ENCODE measurements at regions not wholly inside any gene's neighbourhood (a gene's known extent, or its start where the extent isn't known, plus 50 kb on each side); places are given as distances from the start of the nearest gene placed in this dataset.

GRCh38 chr4:126916049-126916625 is 716.6 kb upstream of the INTU start:
- WGBS (ENCODE audit: insufficient coverage, insufficient replicate concordance, low lambda C conversion rate, missing lambda C conversion rate) = 23% methylated on average over 3 of the region's 3 CpGs
- Histone ChIP-seq H3K4me2 (ENCODE audit: control insufficient read depth, insufficient read depth) (no peak overlapping the region), H2AFZ (ENCODE audit: control insufficient read depth, low read depth, low read length) (no peak overlapping the region), H3K4me1 (ENCODE audit: control insufficient read depth, insufficient read depth, low read length) (no peaks in the 10 kb centered on the region), H3K9ac (ENCODE audit: control insufficient read depth, insufficient read depth, low read length) (no peak overlapping the region), H4K20me1 (ENCODE audit: control insufficient read depth, insufficient read depth) (no peaks in the 10 kb centered on the region), H3K27ac (ENCODE audit: control insufficient read depth, insufficient read depth) (no peak overlapping the region), H3K4me3 (no peak overlapping the region), H3K27me3 (replicated peaks in 1 of 2; ENCODE audit: control insufficient read depth in 2 of 2, insufficient read depth in 2 of 2, low read length in 1 of 2) (no peaks in the 10 kb centered on the region), H3K79me2 (ENCODE audit: control insufficient read depth, insufficient read depth, low read length) (no peaks in the 10 kb centered on the region), H3K9me3 (replicated peaks; ENCODE audit: control insufficient read depth, insufficient read depth, low read length) (no peaks in the 10 kb centered on the region), H3K36me3 (ENCODE audit: control insufficient read depth in 2 of 2, insufficient read depth in 2 of 2, low read length in 1 of 2) (no peaks in the 10 kb centered on the region)
- FAIRE-seq (no peak), DNase-seq (ENCODE audit: low read depth, low spot score) (no peak), ATAC-seq (no peak)
- ChIA-PET POLR2A (no interaction called here), SMC1A (ENCODE audit: uncharacterized antibody, unreplicated experiment) (interaction anchor here (0.7 kb wide), 1 partner anchor 10 kb away, joined by 5 read pairs; no protein-coding TSS in a partner anchor), RAD21 (ENCODE audit: unreplicated experiment) (no interaction called here), CTCF (no interaction called here)
- no TSS peak for BruUV-seq (replicated peaks)
- TF ChIP-seq KLF5 (IDR thresholded peaks at IDR 0.05; ENCODE audit: partially characterized antibody) = no peak
- TF ChIP-seq IRF3 (IDR thresholded peaks at IDR 0.05) = no peak
- no peak for TF ChIP-seq ZNF274 (IDR thresholded peaks at IDR 0.05; ENCODE audit: insufficient read depth, insufficient read length)
- no peak for TF ChIP-seq CHD2 (IDR thresholded peaks at IDR 0.05; ENCODE audit: borderline replicate concordance, low read depth, low read length)
- in situ Hi-C loops (cut with MboI) = no loop called here
- intact Hi-C loops (cut with micrococcal nuclease; ENCODE audit: unreplicated experiment) = no loop called here

GRCh38 chr4:126916626-126917140 is 716.1 kb upstream of the INTU start:
- ChIA-PET SMC1A (ENCODE audit: uncharacterized antibody, unreplicated experiment) (interaction anchor here (0.7 kb wide), 1 partner anchor 11 kb away, joined by 5 read pairs; no protein-coding TSS in a partner anchor), CTCF (no interaction called here), POLR2A (no interaction called here), RAD21 (ENCODE audit: unreplicated experiment) (no interaction called here)
- no TSS peak for BruUV-seq (replicated peaks)
- H3K27ac ChIP-seq (ENCODE audit: control insufficient read depth, insufficient read depth) = no peak overlapping the region
- H2AFZ ChIP-seq (ENCODE audit: control insufficient read depth, low read depth, low read length) = no peak overlapping the region
- no peak for ATAC-seq
- H3K4me1 ChIP-seq (ENCODE audit: control insufficient read depth, insufficient read depth, low read length) = no peaks in the 10 kb centered on the region
- H3K4me2 ChIP-seq (ENCODE audit: control insufficient read depth, insufficient read depth) = no peak overlapping the region
- H3K79me2 ChIP-seq (ENCODE audit: control insufficient read depth, insufficient read depth, low read length) = no peaks in the 10 kb centered on the region
- H3K4me3 ChIP-seq = no peak overlapping the region
- in situ Hi-C loops (cut with MboI) = no loop called here
- intact Hi-C loops (cut with micrococcal nuclease; ENCODE audit: unreplicated experiment) = no loop called here
- no peaks in the 10 kb centered on the region for H3K27me3 ChIP-seq (replicated peaks in 1 of 2; ENCODE audit: control insufficient read depth in 2 of 2, insufficient read depth in 2 of 2, low read length in 1 of 2)
- H3K9ac ChIP-seq (ENCODE audit: control insufficient read depth, insufficient read depth, low read length) = no peak overlapping the region
- DNase-seq (ENCODE audit: low read depth, low spot score) = no peak
- no peaks in the 10 kb centered on the region for H4K20me1 ChIP-seq (ENCODE audit: control insufficient read depth, insufficient read depth)
- no peaks in the 10 kb centered on the region for H3K36me3 ChIP-seq (ENCODE audit: control insufficient read depth in 2 of 2, insufficient read depth in 2 of 2, low read length in 1 of 2)
- 19% methylated on average over 10 of the region's 10 CpGs for WGBS (ENCODE audit: insufficient coverage, insufficient replicate concordance, low lambda C conversion rate, missing lambda C conversion rate)
- no peak for FAIRE-seq
- TF ChIP-seq ZNF24 (IDR thresholded peaks at IDR 0.05) (no peak), KAT2A (conservative IDR thresholded peaks at IDR 0.05; ENCODE audit: control insufficient read depth, low read depth, low read length) (no peak), PRDM15 (CRISPR knock-in tag; IDR thresholded peaks at IDR 0.05) (no peak), MTA3 (IDR thresholded peaks at IDR 0.05; ENCODE audit: borderline replicate concordance, low read length) (no peak), RFX5 (IDR thresholded peaks at IDR 0.05; ENCODE audit: low read depth, low read length) (no peak), NFXL1 (IDR thresholded peaks at IDR 0.05; ENCODE audit: borderline replicate concordance) (no peak), DPF2 (IDR thresholded peaks at IDR 0.05) (no peak), ASH2L (IDR thresholded peaks at IDR 0.05; ENCODE audit: borderline replicate concordance, low read depth) (no peak), RCOR1 (conservative IDR thresholded peaks at IDR 0.05; ENCODE audit: low read depth, low read length) (no peak), HDAC2 (IDR thresholded peaks at IDR 0.05) (no peak), POLR2AphosphoS5 (IDR thresholded peaks at IDR 0.05; ENCODE audit: low read length) (no peak)
- no peaks in the 10 kb centered on the region for H3K9me3 ChIP-seq (replicated peaks; ENCODE audit: control insufficient read depth, insufficient read depth, low read length)
